ENCODE measurements at regions not wholly inside any gene's neighbourhood (a gene's known extent, or its start where the extent isn't known, plus 50 kb on each side); places are given as distances from the start of the nearest gene placed in this dataset.

GRCh38 chr14:83379436-83379835, 1845.8 kb upstream of the SEL1L start:
- DNase-seq: no peak

- DNase-seq: no peak
These were observed 1850.6 kb upstream of the SEL1L start for GRCh38 chr14:83384253-83384652.

DNA sequence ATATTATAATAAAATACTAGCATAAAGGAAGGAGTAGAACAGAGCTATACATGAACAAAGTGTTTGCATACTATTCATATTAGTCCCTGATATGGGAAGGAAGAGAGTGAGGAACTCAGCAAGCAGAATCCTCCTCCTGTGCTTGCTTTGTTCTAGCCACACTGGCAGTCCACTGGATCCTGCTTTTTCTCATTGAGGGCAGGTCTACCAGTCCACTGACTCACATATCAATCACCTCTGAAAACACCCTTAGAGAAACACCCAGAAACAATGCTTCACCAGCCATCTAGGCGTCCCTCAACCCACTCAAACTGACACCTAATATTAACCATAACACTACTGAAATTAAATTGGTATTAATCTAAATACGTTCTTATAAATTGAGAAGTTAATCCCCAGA, 1861.7 kb upstream of the SEL1L start:
- DNase-seq: no peak

GRCh38 chr14:83416476-83416875, 1882.8 kb upstream of the SEL1L start:
- no peak for DNase-seq

- DNase-seq: no peak
These were observed 1885.8 kb upstream of the SEL1L start for GRCh38 chr14:83419420-83419819.

GRCh38 chr14:83421711-83422110, 1888.1 kb upstream of the SEL1L start:
- no peak for DNase-seq

DNA sequence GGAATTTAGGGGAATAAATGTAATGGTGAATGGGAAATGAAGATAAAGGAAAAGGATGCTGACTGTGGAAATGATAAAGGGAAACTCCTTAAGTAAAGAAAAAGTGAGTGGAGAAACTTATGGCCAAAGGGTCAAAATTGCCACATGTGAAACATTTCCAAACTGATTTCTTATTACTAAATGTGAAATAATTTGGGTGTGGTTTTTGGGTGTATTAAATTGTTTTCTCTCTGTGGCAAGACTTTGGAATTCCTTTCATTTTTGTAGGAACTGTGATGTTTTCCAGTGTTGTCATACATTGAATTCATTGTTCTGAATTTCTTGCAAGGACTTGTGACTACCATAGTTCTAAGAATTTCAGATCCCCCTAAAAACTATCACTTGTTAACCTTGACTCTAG, 1891.5 kb upstream of the SEL1L start:
- no peak for DNase-seq

DNA sequence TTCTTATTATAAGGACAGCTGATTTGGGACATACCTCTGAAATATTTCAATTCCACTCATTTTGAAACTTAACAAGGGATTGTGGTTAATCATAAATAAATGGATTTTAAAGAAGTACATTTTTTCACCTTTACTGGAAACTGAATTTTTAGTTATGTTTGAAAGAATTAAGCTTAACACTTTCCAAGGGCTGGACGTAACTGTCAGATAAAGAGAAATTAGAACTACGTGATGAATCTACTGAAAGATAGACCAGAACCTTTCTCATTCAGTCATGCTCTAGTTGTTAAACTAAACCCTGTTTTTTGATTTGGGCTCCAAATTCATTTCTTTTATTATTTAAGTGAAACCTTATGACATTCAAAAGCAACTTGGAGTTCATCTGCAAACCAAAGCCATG, 1892.1 kb upstream of the SEL1L start:
- no peak for DNase-seq

- DNase-seq: no peak
These were observed 1900.0 kb upstream of the SEL1L start for GRCh38 chr14:83433618-83434017.

DNA sequence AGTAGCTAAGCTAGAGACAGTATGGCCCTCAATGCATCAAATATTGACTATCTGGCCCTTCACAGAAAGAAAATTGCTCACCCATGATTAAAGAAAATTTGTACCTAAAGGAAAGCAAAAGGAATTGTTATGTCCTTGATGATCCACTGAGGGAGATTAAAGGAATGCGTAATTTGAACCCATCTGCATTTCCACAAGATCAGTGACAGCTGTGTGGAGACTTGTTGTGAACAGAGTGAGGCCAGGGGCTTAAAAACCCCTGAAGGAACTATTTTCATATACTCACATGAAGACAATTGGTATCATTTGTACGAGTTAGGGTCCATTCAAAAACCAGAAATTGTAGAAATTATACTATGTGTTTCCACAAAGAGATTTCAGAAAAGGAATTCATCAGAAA, 1908.1 kb upstream of the SEL1L start:
- DNase-seq: no peak

DNA sequence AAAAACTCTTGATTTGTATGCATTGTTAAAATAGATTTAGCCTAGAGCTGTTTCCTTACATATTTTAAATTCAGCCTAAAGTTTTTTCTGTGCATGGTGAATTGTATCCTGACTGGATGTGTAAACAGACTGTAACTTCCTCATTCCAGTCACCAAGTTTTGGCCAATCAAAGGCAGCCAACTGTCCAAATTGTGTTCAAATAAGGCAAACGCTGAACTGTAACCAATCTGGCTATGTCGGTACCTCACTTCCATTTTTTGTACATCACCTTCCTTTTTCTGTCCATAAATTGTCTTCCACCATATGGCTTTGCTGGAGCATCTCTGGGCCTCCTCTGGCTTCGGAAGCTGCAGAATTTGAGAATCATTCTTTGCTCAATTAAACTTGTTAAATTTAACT, 1921.9 kb upstream of the SEL1L start:
- DNase-seq: no peak

DNA sequence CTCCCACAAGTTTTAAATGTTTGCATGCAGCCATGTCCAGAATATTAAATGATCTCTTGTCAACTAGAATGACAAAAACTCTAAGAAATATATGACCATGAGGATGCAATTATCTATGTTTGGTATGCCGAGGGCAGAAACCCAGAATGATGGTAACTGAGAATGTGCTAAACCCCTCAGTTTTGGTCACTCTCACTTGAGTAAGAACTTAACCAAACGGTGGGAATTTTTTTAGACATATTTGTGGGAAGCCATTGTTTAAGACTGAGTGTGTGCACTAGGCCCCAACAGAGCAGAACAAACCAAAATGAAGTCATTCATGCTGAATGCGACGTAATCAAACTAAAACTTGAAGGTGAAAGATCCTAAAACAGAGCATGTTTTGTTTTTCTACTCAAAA, 1927.9 kb upstream of the SEL1L start:
- no peak for DNase-seq

DNA sequence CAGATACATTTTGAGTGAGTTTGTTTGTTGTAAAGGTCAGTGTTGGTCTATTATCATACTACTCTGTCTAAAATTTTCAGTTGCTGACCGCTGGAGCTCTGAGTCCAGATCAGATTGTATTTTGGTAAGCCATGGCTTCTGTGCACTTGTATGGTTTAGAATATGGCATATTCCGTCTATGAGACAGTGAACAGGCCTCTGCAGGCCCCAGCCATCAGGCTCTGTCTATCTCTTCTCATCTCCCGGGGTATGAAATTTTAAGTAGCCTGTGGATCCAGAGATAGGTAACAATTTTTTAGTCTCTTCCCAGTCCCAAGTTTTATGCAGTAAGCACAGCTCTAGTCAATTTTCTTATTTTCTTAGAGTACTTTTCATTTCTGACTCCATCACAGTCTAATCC, 1929.1 kb upstream of the SEL1L start:
- no peak for DNase-seq

DNA sequence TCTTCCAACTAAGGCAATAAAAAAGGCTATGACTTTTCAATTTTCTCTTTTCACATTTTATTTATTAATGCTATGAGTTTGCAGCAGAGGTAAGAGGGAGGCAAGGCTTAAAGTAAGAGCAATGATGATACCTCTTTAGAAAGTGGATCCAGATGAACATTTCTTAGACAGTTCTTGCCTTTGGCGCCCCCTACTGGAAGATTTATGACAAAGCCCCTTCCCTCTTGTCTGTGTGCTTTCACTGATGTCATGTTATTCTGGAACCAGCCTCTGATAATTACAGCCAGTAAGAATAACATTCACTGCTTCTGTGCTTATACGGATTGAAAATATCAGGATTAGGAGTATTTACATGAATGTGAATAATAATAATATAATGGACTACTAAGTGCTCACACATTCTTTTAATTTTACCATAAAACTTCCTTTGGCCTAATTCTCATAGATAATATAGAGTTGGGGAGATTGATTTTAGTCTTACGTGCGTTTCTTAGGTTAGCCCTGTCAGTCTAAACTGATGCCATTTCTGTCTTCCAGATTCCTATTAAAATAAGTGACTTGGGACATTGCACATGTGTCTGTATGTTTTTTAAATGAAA, 1929.9 kb upstream of the SEL1L start:
- peak in 1 of 2 experiments; percentile 17 for DNase-seq

DNA sequence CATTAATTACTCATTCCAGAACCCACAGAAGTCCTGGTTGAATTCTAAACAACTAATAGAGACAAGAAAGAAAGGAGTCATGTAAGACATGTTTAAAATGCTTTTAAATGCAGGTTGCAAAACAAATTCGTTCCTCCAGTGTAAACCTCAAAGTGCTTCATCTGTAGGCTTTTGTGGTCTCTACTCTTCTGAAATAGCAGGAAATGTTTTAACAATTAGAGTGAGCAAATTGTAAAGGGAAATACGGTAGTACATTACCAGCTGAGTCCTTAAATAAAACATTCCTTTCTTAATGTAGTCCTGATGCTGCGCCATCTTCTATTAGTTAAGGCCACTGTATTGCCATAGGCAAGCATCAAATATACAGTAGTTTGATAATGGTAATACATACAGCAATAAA, 1934.2 kb upstream of the SEL1L start:
- no peak for DNase-seq

GRCh38 chr14:83470466-83470865, 1936.8 kb upstream of the SEL1L start:
- DNase-seq: no peak

GRCh38 chr14:83470959-83471695, 1937.5 kb upstream of the SEL1L start:
- DNase-seq: no peak

DNA sequence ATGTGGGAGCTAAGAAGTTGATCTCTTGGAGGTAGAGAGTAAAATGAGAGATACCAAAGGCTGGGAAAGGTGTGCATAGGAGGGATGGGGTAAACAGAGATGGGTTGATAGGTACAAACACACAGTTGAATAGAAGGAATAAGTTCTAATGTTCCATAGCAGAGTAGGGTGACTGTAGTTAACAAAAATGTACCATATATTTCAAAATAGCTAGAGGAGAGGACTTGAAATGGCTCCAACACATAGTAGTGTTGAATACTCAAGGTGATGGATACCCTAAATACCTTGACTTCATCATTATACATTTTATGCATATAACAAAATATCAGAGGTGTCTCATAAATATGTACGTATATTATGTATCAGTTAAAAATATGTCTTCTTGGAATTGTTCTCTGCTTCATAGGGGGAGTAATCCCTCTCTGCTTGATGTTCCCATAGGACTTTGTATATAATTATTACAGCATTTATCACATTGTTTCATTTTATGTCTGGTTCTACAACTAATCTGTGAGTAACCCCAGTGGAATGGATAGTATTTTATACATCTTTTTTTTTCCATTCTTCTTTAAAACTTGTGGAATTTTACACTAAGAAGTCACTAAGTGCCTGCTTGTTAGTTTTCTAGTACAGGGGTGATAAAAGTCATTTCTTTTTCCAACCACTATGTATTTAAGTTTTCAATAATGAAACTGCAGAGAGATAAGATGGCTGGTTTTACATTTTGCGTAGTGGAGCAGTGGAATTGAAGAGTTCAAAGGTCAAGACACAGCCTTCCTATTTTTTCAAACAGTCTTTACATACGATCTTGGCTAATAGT, 1940.0 kb upstream of the SEL1L start:
- DNase-seq: no peak

GRCh38 chr14:83478741-83479140, 1945.1 kb upstream of the SEL1L start:
- DNase-seq: no peak

DNA sequence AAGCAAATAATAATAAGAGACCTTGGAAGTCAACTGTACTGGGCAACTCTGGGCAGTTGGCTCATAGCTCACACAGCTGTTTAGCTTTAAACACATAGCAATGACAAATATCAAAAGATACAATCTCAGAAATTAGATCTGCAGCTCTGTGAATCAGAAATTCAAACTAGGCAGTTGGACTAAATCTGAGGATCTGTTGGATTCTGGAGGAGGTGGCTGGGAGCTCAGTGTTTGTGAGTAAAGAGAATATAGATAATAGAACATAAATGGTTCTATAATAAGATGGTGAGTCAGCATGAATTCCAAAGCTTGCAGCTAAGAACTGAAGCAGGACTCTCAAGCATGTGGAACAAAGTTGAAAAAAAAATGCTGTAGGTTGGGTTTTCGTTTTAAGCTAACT, 1949.4 kb upstream of the SEL1L start:
- DNase-seq: no peak

DNA sequence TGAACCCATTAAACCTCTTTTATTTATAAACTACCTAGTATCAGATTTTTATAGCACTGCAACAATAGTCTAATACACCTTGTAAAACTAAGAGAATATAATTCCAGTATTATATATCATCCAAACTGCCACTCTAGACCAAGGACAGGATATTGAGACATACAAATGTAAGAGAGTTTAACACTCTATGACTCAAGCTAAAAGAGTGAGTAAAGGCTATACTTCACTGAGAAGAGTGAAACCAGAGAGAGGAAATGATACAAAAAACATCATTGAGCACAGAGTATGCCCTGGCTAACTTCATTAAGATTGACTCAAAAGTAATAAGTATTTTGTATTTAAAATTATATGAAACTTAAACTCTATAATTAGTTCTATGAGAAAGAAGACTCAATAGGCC, 1951.9 kb upstream of the SEL1L start:
- DNase-seq: no peak

DNA sequence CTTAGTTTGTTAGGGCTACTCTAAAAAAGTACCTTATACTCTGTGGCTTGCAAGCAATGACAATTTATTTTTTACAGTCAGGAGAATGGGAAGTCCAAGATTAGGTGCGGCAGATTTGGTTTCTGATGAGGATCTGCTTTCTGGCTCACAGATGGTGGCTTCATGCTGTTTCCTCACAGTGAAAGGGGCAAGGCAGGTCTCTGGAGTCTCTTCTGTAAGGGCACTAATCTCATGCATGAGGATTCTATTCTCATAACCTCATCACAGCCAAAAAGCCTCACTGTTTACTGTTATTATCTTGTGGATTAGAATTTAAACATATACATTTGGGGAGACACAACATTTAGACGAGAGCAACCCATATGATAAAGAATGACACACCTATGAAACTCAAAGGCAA, 1957.4 kb upstream of the SEL1L start:
- DNase-seq: peak; percentile 67 to 73

DNA sequence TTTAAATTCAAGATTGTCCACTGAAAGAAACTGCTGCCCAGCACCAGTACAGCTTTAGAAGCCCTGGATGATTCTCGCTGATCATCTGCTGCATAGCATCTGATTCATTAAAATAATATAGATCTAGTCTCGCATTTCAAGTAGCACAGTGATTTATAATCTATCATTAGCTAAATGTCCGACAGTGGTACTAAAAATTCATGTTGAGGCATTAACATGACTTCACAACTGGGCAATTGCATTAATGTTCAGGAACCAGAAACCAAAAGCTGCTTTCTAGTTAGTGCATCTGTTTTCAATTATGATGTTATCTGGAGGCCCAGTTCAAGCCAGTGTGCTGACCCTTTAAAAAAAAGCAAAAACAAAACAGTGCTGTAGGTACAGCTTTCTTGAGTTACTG, 1987.2 kb upstream of the SEL1L start:
- DNase-seq: no peak

DNA sequence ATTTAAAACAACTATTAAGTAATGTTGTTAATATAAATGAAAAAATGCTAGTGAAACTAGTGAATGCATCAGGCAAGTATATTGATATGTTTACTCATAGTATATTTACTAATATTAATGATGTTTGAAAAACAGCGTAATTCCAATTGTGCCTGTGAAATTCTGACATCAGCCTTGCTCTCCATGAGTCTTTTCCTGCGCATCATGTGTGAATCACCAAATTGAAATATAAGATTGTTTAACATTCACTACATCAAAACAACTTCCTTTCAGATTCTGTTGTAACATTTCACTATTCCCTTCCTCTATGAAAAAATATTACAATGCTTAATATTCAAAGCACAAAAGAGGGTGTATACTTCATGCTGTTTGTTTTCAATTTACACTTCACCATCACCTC, 1995.9 kb upstream of the SEL1L start:
- DNase-seq: no peak

Data from NCI-H1930 (cell line).